MCF 10A (cell line): ENCODE measurements at regions not wholly inside any gene's neighbourhood (a gene's known extent, or its start where the extent isn't known, plus 50 kb on each side); places are given as distances from the start of the nearest gene placed in this dataset.

Experiments used
- BruUV-seq: library from RNA; stranded (reverse); fragments of 400-500 nt; replicated peaks from 2 replicates; lab custom pipeline; 2021; lab: Mats Ljungman, UMichigan
- CTCF ChIA-PET: fragments of 300-600 bp; sonication (Branson Sonifier 250); formaldehyde crosslinking; extraction: SDS; loops from one replicate; lab custom pipeline; 2021; ENCODE audit warnings: antibody characterized with exemption, inconsistent platforms; lab: Yijun Ruan, JAX
- POLR2A ChIA-PET: fragments of 300-600, 350-650 bp; sonication (Branson Sonifier 250); formaldehyde crosslinking; extraction: SDS; loops from one replicate; lab custom pipeline; 2020; ENCODE audit warnings: antibody characterized with exemption, inconsistent platforms; lab: Yijun Ruan, JAX
- DNase-seq: peaks from one replicate; pipeline ENCODE4 v3.0.0-alpha.2; 2018; ENCODE audit not compliant: unreplicated experiment
- H3K27ac Mint-ChIP-seq: one replicate; pipeline ENCODE4 v1.8.0; 2022; ENCODE audit warnings: mild to moderate bottlenecking, low read depth, mixed read lengths; ENCODE audit not compliant: unreplicated experiment
- H3K27me3 Mint-ChIP-seq: one replicate; pipeline ENCODE4 v1.8.0; 2022; ENCODE audit warnings: mixed read lengths; ENCODE audit not compliant: insufficient read depth, unreplicated experiment
- H3K36me3 Mint-ChIP-seq: one replicate; pipeline ENCODE4 v1.8.0; 2022; ENCODE audit warnings: mild to moderate bottlenecking, moderate library complexity, mixed read lengths; ENCODE audit not compliant: insufficient read depth, unreplicated experiment
- H3K4me1 Mint-ChIP-seq: one replicate; pipeline ENCODE4 v1.8.0; 2022; ENCODE audit warnings: mixed read lengths; ENCODE audit not compliant: insufficient read depth, unreplicated experiment
- H3K4me3 Mint-ChIP-seq: one replicate; pipeline ENCODE4 v1.8.0; 2022; ENCODE audit warnings: mild to moderate bottlenecking, moderate library complexity, mixed read lengths; ENCODE audit not compliant: unreplicated experiment
- H3K9me3 Mint-ChIP-seq: one replicate; pipeline ENCODE4 v1.8.0; 2022; ENCODE audit warnings: mixed read lengths; ENCODE audit not compliant: unreplicated experiment
- CTCF ChIP-seq: fragments of 200-600 bp; IDR thresholded peaks from one replicate; pipeline ENCODE4 v1.8.0; 2022; ENCODE audit warnings: antibody characterized with exemption, mild to moderate bottlenecking; ENCODE audit not compliant: unreplicated experiment
- intact Hi-C: fragments of 100-400 bp; cut with micrococcal nuclease; formaldehyde crosslinking; loops from 2 replicates; pipeline ENCODE4 v1.14.1; 2022

GRCh38 chr5:34525761-34526160 lies 130.4 kb upstream of the RAI14 start:
- H3K9me3 Mint-ChIP-seq: no peaks in the 10 kb centered on the region
- BruUV-seq: no TSS peak
- CTCF ChIA-PET: no interaction called here
- no peak overlapping the region for H3K27ac Mint-ChIP-seq
- H3K4me3 Mint-ChIP-seq: no peak overlapping the region
- TF ChIP-seq CTCF: no peak
- peaks cover 26% of the 10 kb centered on the region for H3K4me1 Mint-ChIP-seq
- POLR2A ChIA-PET: no interaction called here
- no peaks in the 10 kb centered on the region for H3K27me3 Mint-ChIP-seq
- no peak for DNase-seq
- H3K36me3 Mint-ChIP-seq: no peaks in the 10 kb centered on the region
- intact Hi-C loops: loop anchor here (10.0 kb wide), 2 partner anchors 159 to 309 kb away; partner anchors contain the start of gene TTC23L

GRCh38 chr5:34526682-34527305 lies 129.3 kb upstream of the RAI14 start:
- no TSS peak for BruUV-seq
- DNase-seq: peak; percentile 68
- no peak overlapping the region for H3K27ac Mint-ChIP-seq
- no peaks in the 10 kb centered on the region for H3K36me3 Mint-ChIP-seq
- ChIA-PET POLR2A (no interaction called here), CTCF (interaction anchor here (1.4 to 3.7 kb wide), 2 partner anchors 40 to 372 kb away, joined by 3 to 18 read pairs; no protein-coding TSS in a partner anchor)
- peaks cover 26% of the 10 kb centered on the region for H3K4me1 Mint-ChIP-seq
- no peaks in the 10 kb centered on the region for H3K27me3 Mint-ChIP-seq
- H3K4me3 Mint-ChIP-seq: no peak overlapping the region
- no peaks in the 10 kb centered on the region for H3K9me3 Mint-ChIP-seq
- no peak for TF ChIP-seq CTCF
- intact Hi-C loops: loop anchor here (10.0 kb wide), 2 partner anchors 158 to 308 kb away; partner anchors contain the start of gene TTC23L

- intact Hi-C loops: loop anchor here (10.0 kb wide), 2 partner anchors 155 to 305 kb away; partner anchors contain the start of gene TTC23L
- no peak overlapping the region for H3K27ac Mint-ChIP-seq
- H3K9me3 Mint-ChIP-seq: no peaks in the 10 kb centered on the region
- ChIA-PET POLR2A (interaction anchor here (0.7 to 1.3 kb wide), 4 partner anchors 12 to 139 kb away, joined by 3 to 4 read pairs (median 3); no protein-coding TSS in a partner anchor), CTCF (interaction anchor here (0.6 to 3.7 kb wide), 5 partner anchors 16 to 999 kb away, joined by 3 to 18 read pairs (median 3); no protein-coding TSS in a partner anchor)
- no peaks in the 10 kb centered on the region for H3K27me3 Mint-ChIP-seq
- no peak for DNase-seq
- H3K4me3 Mint-ChIP-seq: no peak overlapping the region
- BruUV-seq: no TSS peak
- no peaks in the 10 kb centered on the region for H3K36me3 Mint-ChIP-seq
- no peak for TF ChIP-seq CTCF
- H3K4me1 Mint-ChIP-seq: peaks cover 23% of the 10 kb centered on the region
Measured at GRCh38 chr5:34529581-34530331, 126.4 kb upstream of the RAI14 start.

GRCh38 chr5:34530637-34531036 lies 125.5 kb upstream of the RAI14 start:
- Mint-ChIP-seq H3K4me3 (no peak overlapping the region), H3K36me3 (no peaks in the 10 kb centered on the region), H3K27me3 (no peaks in the 10 kb centered on the region), H3K27ac (no peak overlapping the region), H3K9me3 (no peaks in the 10 kb centered on the region), H3K4me1 (peaks cover 30% of the 10 kb centered on the region)
- ChIA-PET CTCF (interaction anchor here (0.7 to 1.3 kb wide), 4 partner anchors 39 to 368 kb away, joined by 3 to 5 read pairs (median 4); no protein-coding TSS in a partner anchor), POLR2A (no interaction called here)
- no peak for DNase-seq
- intact Hi-C loops: no loop called here
- no peak for TF ChIP-seq CTCF
- no TSS peak for BruUV-seq
